HEK293 (cell line): ENCODE measurements at regions not wholly inside any gene's neighbourhood (a gene's known extent, or its start where the extent isn't known, plus 50 kb on each side); places are given as distances from the start of the nearest gene placed in this dataset.

ENCODE experiments used
- CTCF ChIA-PET: fragments of 350-600 bp; formaldehyde crosslinking; extraction: SDS; loops from one replicate; lab custom pipeline; 2021; ENCODE audit warnings: antibody characterized with exemption; lab: Yijun Ruan, JAX
- POLR2A ChIA-PET: fragments of 300-600 bp; formaldehyde crosslinking; extraction: SDS; loops from one replicate; lab custom pipeline; 2020; ENCODE audit warnings: antibody characterized with exemption, inconsistent platforms; lab: Yijun Ruan, JAX
- H3K27ac ChIP-seq: fragments of 200-500 bp; sonication (Bioruptor generic); 2 replicates; pipeline ENCODE4 v1.5.1; 2014; ENCODE audit warnings: low read depth, low read length, control low read depth, inconsistent platforms; ENCODE audit errors: extremely low read depth
- H3K36me3 ChIP-seq, 2 experiments: fragments of 200-500 bp in 1 of 2; sonication (Bioruptor generic) in 1 of 2; 1 replicate in 1 of 2; 2 replicates in 1 of 2; pipeline ENCODE4 v1.5.1; 2014 to 2017; ENCODE audit warnings: inconsistent platforms in 2 of 2, low read length in 2 of 2; ENCODE audit not compliant: control insufficient read depth in 2 of 2, insufficient read depth in 1 of 2
- H3K4me1 ChIP-seq: fragments of 200-500 bp; sonication (Bioruptor generic); 2 replicates; pipeline ENCODE4 v1.5.1; 2014; ENCODE audit warnings: mild to moderate bottlenecking, low read length, inconsistent platforms; ENCODE audit not compliant: control insufficient read depth, insufficient read depth
- H3K4me3 ChIP-seq: 2 replicates; pipeline ENCODE4 v1.5.1; 2011; ENCODE audit warnings: low read depth, mild to moderate bottlenecking, control low read depth, low read length, moderate library complexity
- H3K9me3 ChIP-seq: fragments of 200-500 bp; sonication (Bioruptor generic); 2 replicates; pipeline ENCODE4 v1.5.1; 2014; ENCODE audit warnings: low read depth, low read length, inconsistent platforms; ENCODE audit not compliant: control insufficient read depth, insufficient read depth
- BCL11B ChIP-seq: fragments of 450-650 bp; formaldehyde crosslinking; IDR thresholded peaks from 2 replicates; pipeline ENCODE4 v1.5.1; 2016; ENCODE audit warnings: low read depth, missing biosample characterization, missing genetic modification characterization
- CTCF ChIP-seq: fragments of 450-650 bp; formaldehyde crosslinking; IDR thresholded peaks from 2 replicates; pipeline ENCODE4 v1.5.1; 2016; ENCODE audit warnings: missing biosample characterization, missing genetic modification characterization
- GFI1B ChIP-seq: fragments of 450-650 bp; formaldehyde crosslinking; IDR thresholded peaks from 2 replicates; pipeline ENCODE4 v1.5.1; 2016; ENCODE audit warnings: missing biosample characterization, missing genetic modification characterization
- HOXA7 ChIP-seq: sonication (generic); formaldehyde crosslinking; IDR thresholded peaks from 2 replicates; pipeline ENCODE4 v1.8.1; 2022; ENCODE audit warnings: missing genetic modification reagents, borderline replicate concordance
- INSM2 ChIP-seq: fragments of 450-650 bp; formaldehyde crosslinking; IDR thresholded peaks from 2 replicates; pipeline ENCODE4 v1.5.1; 2016; ENCODE audit warnings: missing biosample characterization, missing genetic modification characterization
- KLF7 ChIP-seq: fragments of 450-650 bp; formaldehyde crosslinking; IDR thresholded peaks from 2 replicates; pipeline ENCODE4 v1.5.1; 2016; ENCODE audit warnings: missing biosample characterization, missing genetic modification characterization, borderline replicate concordance
- MYNN ChIP-seq: fragments of 450-650 bp; formaldehyde crosslinking; IDR thresholded peaks from 2 replicates; pipeline ENCODE4 v1.5.1; 2016; ENCODE audit warnings: missing biosample characterization, missing genetic modification characterization, borderline replicate concordance
- OSR2 ChIP-seq: fragments of 450-650 bp; formaldehyde crosslinking; IDR thresholded peaks from 2 replicates; pipeline ENCODE4 v1.5.1; 2016; ENCODE audit warnings: missing biosample characterization, missing genetic modification characterization
- ZBTB7A ChIP-seq: fragments of 450-650 bp; formaldehyde crosslinking; IDR thresholded peaks from 2 replicates; pipeline ENCODE4 v1.5.1; 2016; ENCODE audit warnings: low read depth, missing biosample characterization, missing genetic modification characterization
- ZBTB8A ChIP-seq: fragments of 450-650 bp; formaldehyde crosslinking; IDR thresholded peaks from 2 replicates; pipeline ENCODE4 v1.5.1; 2016; ENCODE audit warnings: missing biosample characterization, missing genetic modification characterization
- ZFP37 ChIP-seq: fragments of 450-650 bp; formaldehyde crosslinking; IDR thresholded peaks from 2 replicates; pipeline ENCODE4 v1.5.1; 2016; ENCODE audit warnings: missing biosample characterization, missing genetic modification characterization
- ZNF324 ChIP-seq: fragments of 450-650 bp; formaldehyde crosslinking; IDR thresholded peaks from 2 replicates; pipeline ENCODE4 v1.5.1; 2016; ENCODE audit warnings: missing biosample characterization, missing genetic modification characterization
- ZNF350 ChIP-seq: fragments of 450-650 bp; formaldehyde crosslinking; IDR thresholded peaks from 2 replicates; pipeline ENCODE4 v1.5.0; 2017; ENCODE audit warnings: missing biosample characterization, mild to moderate bottlenecking, missing genetic modification characterization
- ZNF416 ChIP-seq: fragments of 450-650 bp; formaldehyde crosslinking; IDR thresholded peaks from 2 replicates; pipeline ENCODE4 v1.5.1; 2016; ENCODE audit warnings: missing biosample characterization, missing genetic modification characterization
- ZNF529 ChIP-seq: fragments of 450-650 bp; formaldehyde crosslinking; IDR thresholded peaks from 2 replicates; pipeline ENCODE4 v1.5.1; 2017; ENCODE audit warnings: missing genetic modification characterization, missing biosample characterization; ENCODE audit not compliant: insufficient replicate concordance
- ZNF629 ChIP-seq: fragments of 450-650 bp; formaldehyde crosslinking; IDR thresholded peaks from 2 replicates; pipeline ENCODE4 v1.5.1; 2017; ENCODE audit warnings: missing biosample characterization, missing genetic modification characterization
- ZNF645 ChIP-seq: fragments of 450-650 bp; formaldehyde crosslinking; IDR thresholded peaks from 2 replicates; pipeline ENCODE4; 2016; ENCODE audit warnings: missing biosample characterization, missing genetic modification characterization
- ZNF785 ChIP-seq: fragments of 450-650 bp; formaldehyde crosslinking; IDR thresholded peaks from 2 replicates; pipeline ENCODE4 v1.5.1; 2016; ENCODE audit warnings: missing biosample characterization, missing genetic modification characterization
- ZNF830 ChIP-seq: fragments of 450-650 bp; IDR thresholded peaks from 2 replicates; pipeline ENCODE4 v1.5.0; 2018; ENCODE audit warnings: missing biosample characterization, missing genetic modification characterization, low read depth, mild to moderate bottlenecking, moderate library complexity
- ZSCAN16 ChIP-seq: fragments of 450-650 bp; formaldehyde crosslinking; IDR thresholded peaks from 2 replicates; pipeline ENCODE4 v1.5.1; 2016; ENCODE audit warnings: missing biosample characterization, missing genetic modification characterization

- no peaks in the 10 kb centered on the region for H3K4me1 ChIP-seq
- no peaks in the 10 kb centered on the region for H3K36me3 ChIP-seq
- POLR2A ChIA-PET: no interaction called here
- TF ChIP-seq BCL11B (tag by site-specific recombination): no peak
- CTCF ChIA-PET: no interaction called here
- no peak overlapping the region for H3K27ac ChIP-seq
- H3K4me3 ChIP-seq: no peak overlapping the region
- H3K9me3 ChIP-seq: no peaks in the 10 kb centered on the region
Measured at GRCh38 chr2:117714745-117715417, 99.6 kb upstream of the DDX18 start.

GRCh38 chr2:117716505-117716904 is 98.0 kb upstream of the DDX18 start:
- CTCF ChIA-PET: no interaction called here
- Histone ChIP-seq H3K4me1 (no peaks in the 10 kb centered on the region), H3K9me3 (no peaks in the 10 kb centered on the region), H3K27ac (no peak overlapping the region), H3K36me3 (no peaks in the 10 kb centered on the region), H3K4me3 (no peak overlapping the region)
- POLR2A ChIA-PET: no interaction called here
- TF ChIP-seq ZNF529 (tag by site-specific recombination) (no peak), ZNF629 (tag by site-specific recombination) (no peak), GFI1B (tag by site-specific recombination) (no peak), ZNF416 (tag by site-specific recombination) (no peak), INSM2 (tag by site-specific recombination) (no peak), MYNN (tag by site-specific recombination) (no peak), HOXA7 (CRISPR knock-in tag) (no peak), ZNF350 (tag by site-specific recombination) (no peak), ZNF785 (no peak), ZSCAN16 (tag by site-specific recombination) (no peak), ZNF830 (tag by site-specific recombination) (no peak), ZNF645 (tag by site-specific recombination) (no peak), ZBTB7A (tag by site-specific recombination) (no peak), ZFP37 (no peak), CTCF (no peak), OSR2 (tag by site-specific recombination) (no peak), ZNF324 (tag by site-specific recombination) (no peak), ZBTB8A (no peak), KLF7 (tag by site-specific recombination) (no peak)
